Osteoblast (primary cell): ENCODE measurements at regions not wholly inside any gene's neighbourhood (a gene's known extent, or its start where the extent isn't known, plus 50 kb on each side); places are given as distances from the start of the nearest gene placed in this dataset.

ENCODE experiments used
- DNase-seq: peaks from one replicate; pipeline ENCODE4 v3.0.0; 2011; ENCODE audit warnings: low spot score, mixed read lengths; ENCODE audit not compliant: insufficient read length; ENCODE audit errors: missing footprints
- H2AFZ ChIP-seq: 2 replicates; pipeline ENCODE4 v1.6.0; 2011; ENCODE audit warnings: mild to moderate bottlenecking, low read length
- H3K27ac ChIP-seq: 2 replicates; pipeline ENCODE4 v1.5.1; 2011; ENCODE audit warnings: mild to moderate bottlenecking, low read depth, low read length, moderate library complexity
- H3K27me3 ChIP-seq: 2 replicates; pipeline ENCODE4 v1.6.0; 2012; ENCODE audit warnings: mild to moderate bottlenecking, control low read depth, inconsistent platforms, low read length, moderate library complexity; ENCODE audit not compliant: insufficient read depth
- H3K36me3 ChIP-seq: 2 replicates; pipeline ENCODE4 v1.5.1; 2011; ENCODE audit warnings: mild to moderate bottlenecking, low read length, control low read depth, moderate library complexity; ENCODE audit not compliant: insufficient read depth
- H3K4me1 ChIP-seq: 2 replicates; pipeline ENCODE4 v1.5.1; 2011; ENCODE audit warnings: mild to moderate bottlenecking, low read length, control low read depth, moderate library complexity; ENCODE audit not compliant: insufficient read depth
- H3K4me2 ChIP-seq: 2 replicates; pipeline ENCODE4 v1.6.0; 2011; ENCODE audit warnings: mild to moderate bottlenecking, low read length; ENCODE audit not compliant: insufficient read depth
- H3K4me3 ChIP-seq: fragments of 200-600 bp; sonication (generic); 3 replicates; pipeline ENCODE4 v1.5.1; 2012; ENCODE audit warnings: mild to moderate bottlenecking, low read length, inconsistent platforms; ENCODE audit not compliant: insufficient read depth
- H3K79me2 ChIP-seq: 2 replicates; pipeline ENCODE4 v1.6.0; 2012; ENCODE audit warnings: mild to moderate bottlenecking, low read length, control low read depth, inconsistent platforms; ENCODE audit not compliant: insufficient read depth
- H3K9me3 ChIP-seq: 2 replicates; pipeline ENCODE4 v1.5.1; 2011; ENCODE audit warnings: low read depth, low read length, control low read depth
- H4K20me1 ChIP-seq: 2 replicates; pipeline ENCODE4 v1.6.0; 2012; ENCODE audit warnings: mild to moderate bottlenecking, low read length, control low read depth; ENCODE audit not compliant: insufficient read depth
- TF ChIP-seq, protein P1 (sequence below): IDR thresholded peaks from 2 replicates; pipeline ENCODE4 v1.5.1; 2011; ENCODE audit warnings: mild to moderate bottlenecking, low read depth, low read length, moderate library complexity; ENCODE audit errors: extremely low read depth

- DNase-seq, result no peak
- Histone ChIP-seq H3K79me2 (no peaks in the 10 kb centered on the region), H3K9me3 (no peaks in the 10 kb centered on the region), H3K36me3 (no peaks in the 10 kb centered on the region), H3K4me1 (no peaks in the 10 kb centered on the region), H2AFZ (no peak overlapping the region), H3K4me3 (no peak overlapping the region), H3K27ac (no peak overlapping the region), H3K4me2 (no peak overlapping the region), H3K27me3 (no peaks in the 10 kb centered on the region), H4K20me1 (no peaks in the 10 kb centered on the region)
- TF ChIP-seq, protein P1, sequence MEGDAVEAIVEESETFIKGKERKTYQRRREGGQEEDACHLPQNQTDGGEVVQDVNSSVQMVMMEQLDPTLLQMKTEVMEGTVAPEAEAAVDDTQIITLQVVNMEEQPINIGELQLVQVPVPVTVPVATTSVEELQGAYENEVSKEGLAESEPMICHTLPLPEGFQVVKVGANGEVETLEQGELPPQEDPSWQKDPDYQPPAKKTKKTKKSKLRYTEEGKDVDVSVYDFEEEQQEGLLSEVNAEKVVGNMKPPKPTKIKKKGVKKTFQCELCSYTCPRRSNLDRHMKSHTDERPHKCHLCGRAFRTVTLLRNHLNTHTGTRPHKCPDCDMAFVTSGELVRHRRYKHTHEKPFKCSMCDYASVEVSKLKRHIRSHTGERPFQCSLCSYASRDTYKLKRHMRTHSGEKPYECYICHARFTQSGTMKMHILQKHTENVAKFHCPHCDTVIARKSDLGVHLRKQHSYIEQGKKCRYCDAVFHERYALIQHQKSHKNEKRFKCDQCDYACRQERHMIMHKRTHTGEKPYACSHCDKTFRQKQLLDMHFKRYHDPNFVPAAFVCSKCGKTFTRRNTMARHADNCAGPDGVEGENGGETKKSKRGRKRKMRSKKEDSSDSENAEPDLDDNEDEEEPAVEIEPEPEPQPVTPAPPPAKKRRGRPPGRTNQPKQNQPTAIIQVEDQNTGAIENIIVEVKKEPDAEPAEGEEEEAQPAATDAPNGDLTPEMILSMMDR, result no peak
Observed at GRCh38 chr11:127115844-127116243, 115.3 kb upstream of the KIRREL3 start.

- DNase-seq, result no peak
- Histone ChIP-seq H3K4me2 (no peak overlapping the region), H3K4me3 (no peak overlapping the region), H3K27ac (no peak overlapping the region), H3K9me3 (no peaks in the 10 kb centered on the region), H3K27me3 (no peaks in the 10 kb centered on the region), H4K20me1 (no peaks in the 10 kb centered on the region), H3K79me2 (no peaks in the 10 kb centered on the region), H3K36me3 (no peaks in the 10 kb centered on the region), H3K4me1 (no peaks in the 10 kb centered on the region), H2AFZ (no peak overlapping the region)
- TF ChIP-seq, protein P1, result no peak
Observed at GRCh38 chr11:127114035-127114434, 113.5 kb upstream of the KIRREL3 start.

DNA sequence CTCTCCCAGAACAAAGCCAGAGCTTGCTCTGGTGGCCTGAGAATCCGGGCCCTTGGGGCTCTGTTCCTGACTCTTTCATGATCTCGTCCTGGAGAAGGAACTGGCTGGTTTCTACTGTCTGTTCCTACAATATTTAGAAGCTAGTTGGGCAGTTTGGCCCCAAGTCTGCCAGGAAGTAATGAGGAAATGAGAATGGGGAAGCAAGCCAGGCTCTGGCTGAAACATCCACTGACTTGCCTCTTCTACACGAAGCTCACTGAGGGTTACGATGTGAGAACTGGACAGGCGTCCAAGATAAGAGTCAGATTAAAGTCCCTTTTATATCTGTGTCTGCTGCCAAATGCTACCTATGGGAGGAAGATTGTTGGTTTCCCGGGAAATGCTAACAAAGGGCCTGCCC is 110.0 kb upstream of the KIRREL3 start:
- Histone ChIP-seq H3K27me3 (peaks cover 7% of the 10 kb centered on the region), H3K27ac (no peak overlapping the region), H2AFZ (no peak overlapping the region), H3K36me3 (no peaks in the 10 kb centered on the region), H3K4me3 (no peak overlapping the region), H4K20me1 (no peaks in the 10 kb centered on the region), H3K4me2 (no peak overlapping the region), H3K79me2 (no peaks in the 10 kb centered on the region), H3K9me3 (no peaks in the 10 kb centered on the region), H3K4me1 (no peaks in the 10 kb centered on the region)
- peak; percentile 22 for DNase-seq
- TF ChIP-seq, protein P1, result no peak

- Histone ChIP-seq H4K20me1 (no peaks in the 10 kb centered on the region), H3K4me1 (no peaks in the 10 kb centered on the region), H3K36me3 (no peaks in the 10 kb centered on the region), H3K79me2 (no peaks in the 10 kb centered on the region), H3K4me2 (no peak overlapping the region), H3K27ac (no peak overlapping the region), H3K4me3 (no peak overlapping the region), H2AFZ (no peak overlapping the region), H3K27me3 (peaks cover 7% of the 10 kb centered on the region), H3K9me3 (no peaks in the 10 kb centered on the region)
- TF ChIP-seq, protein P1, result no peak
- DNase-seq, result no peak
Observed at GRCh38 chr11:127109796-127110480, 109.4 kb upstream of the KIRREL3 start.
